SK-MEL-5 (cell line): ENCODE measurements at regions not wholly inside any gene's neighbourhood (a gene's known extent, or its start where the extent isn't known, plus 50 kb on each side); places are given as distances from the start of the nearest gene placed in this dataset.
"Not testable (repeated sequence)": the region's sequence is repeated elsewhere in the genome, so short reads cannot be mapped to it uniquely, and the experiment has no call there.

Source experiments
- DNase-seq: peaks from one replicate; pipeline ENCODE4 v3.0.0-alpha.2; 2016; ENCODE audit warnings: low read depth, low spot score
- in situ Hi-C: cut with HindIII; loops from 2 replicates; pipeline ENCODE4 v1.10.0; 2016; ENCODE audit warnings: low sequenced_read_pairs, high pct_unique_total_duplicates, low pct_unique_long_range_greater_than_20kb

- in situ Hi-C loops = no loop called here
- no peak for DNase-seq
Observed at GRCh38 chr21:30104241-30104640, 62.4 kb downstream of the CLDN17 start.

- DNase-seq = no peak
- in situ Hi-C loops = no loop called here
Observed at GRCh38 chr21:30102871-30103270, 63.7 kb downstream of the CLDN17 start.

GRCh38 chr21:30101967-30102366 is 64.6 kb downstream of the CLDN17 start:
- in situ Hi-C loops = no loop called here
- DNase-seq = no peak

DNA sequence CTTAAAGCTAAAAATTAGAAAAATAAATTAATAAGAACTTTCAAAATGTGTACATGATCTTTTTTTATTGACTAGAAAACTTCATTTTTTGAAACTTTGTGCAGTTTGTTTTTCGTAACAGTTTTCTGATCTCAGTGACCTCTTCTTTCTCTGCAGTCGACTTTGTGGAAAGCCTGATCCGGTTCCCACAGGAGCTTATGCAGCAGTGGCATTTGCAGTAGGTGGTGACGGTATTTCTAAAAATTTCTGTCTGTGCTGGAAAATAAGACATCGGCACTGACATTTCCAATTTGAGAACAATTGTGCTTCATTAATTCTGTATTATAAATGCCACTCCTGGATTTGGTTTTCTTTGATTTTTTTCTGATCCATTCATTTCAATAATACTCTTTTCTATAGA is 68.8 kb downstream of the CLDN17 start:
- DNase-seq = no peak
- in situ Hi-C loops = no loop called here

DNA sequence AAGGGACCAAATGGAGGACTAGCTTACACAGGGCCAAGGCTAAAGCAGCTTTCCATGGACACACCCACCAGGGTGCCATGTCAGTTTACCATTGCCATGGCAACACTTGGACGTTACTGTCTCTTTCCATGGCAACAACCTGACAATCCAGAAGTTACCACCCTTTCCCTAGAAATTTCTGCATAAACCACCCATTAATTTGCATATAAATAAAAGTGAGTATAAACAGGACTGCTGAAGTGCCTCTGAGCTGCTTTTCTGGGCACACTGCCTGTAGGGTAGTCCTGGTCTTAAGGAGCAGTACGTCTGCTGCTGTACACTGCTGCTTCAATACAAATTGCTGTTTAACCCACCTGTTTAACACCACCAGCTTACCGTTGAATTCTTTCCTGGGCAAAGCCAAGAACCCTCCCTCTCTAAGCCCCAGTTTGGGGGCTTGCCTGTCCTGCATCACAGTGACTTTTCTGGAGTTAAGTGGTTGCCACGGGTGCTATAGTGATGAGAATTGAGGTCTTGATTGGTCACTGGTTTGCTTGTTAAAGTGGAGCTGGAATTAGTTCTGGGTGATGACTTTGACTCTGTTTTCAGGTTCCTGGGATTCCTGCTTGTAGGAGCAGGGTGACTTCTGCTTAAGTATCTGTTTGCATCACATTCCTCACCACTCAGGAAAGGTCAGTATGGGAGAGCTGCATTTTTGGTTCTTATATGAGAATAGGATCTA is 83.2 kb downstream of the CLDN17 start:
- DNase-seq = no peak
- in situ Hi-C loops = no loop called here

GRCh38 chr21:30081506-30081905 is 85.1 kb downstream of the CLDN17 start:
- in situ Hi-C loops = no loop called here
- DNase-seq = no peak

- in situ Hi-C loops = no loop called here
- peak; percentile 69 for DNase-seq
Observed at GRCh38 chr21:30072496-30072895, 94.1 kb downstream of the CLDN17 start.

DNA sequence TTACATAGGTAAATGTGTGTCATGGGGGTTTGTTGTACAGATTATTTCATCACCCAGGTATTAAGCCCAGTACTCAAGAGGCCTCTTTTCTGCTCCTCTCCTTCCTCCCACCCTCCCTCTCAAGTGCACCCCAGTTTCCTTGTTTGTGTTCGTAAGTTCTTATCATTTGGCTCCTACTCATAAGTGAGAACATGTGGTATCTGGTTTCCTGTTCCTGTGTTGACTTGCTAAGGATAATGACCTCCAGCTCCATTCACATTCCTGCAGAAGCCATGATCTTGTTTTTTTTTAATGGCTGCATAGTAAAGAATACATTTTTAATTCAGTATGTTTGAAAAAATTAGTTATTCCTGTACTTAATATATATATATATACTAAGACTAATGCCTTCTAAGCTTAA is 107.7 kb downstream of the CLDN17 start:
- no peak for DNase-seq
- in situ Hi-C loops = no loop called here

GRCh38 chr21:30057108-30057507 is 109.5 kb downstream of the CLDN17 start:
- no peak for DNase-seq
- in situ Hi-C loops = no loop called here

GRCh38 chr21:30048570-30048969 is 108.8 kb upstream of the GRIK1 start:
- in situ Hi-C loops = no loop called here
- DNase-seq = no peak

GRCh38 chr21:30044447-30045064 is 104.8 kb upstream of the GRIK1 start:
- in situ Hi-C loops = no loop called here
- DNase-seq = peak; percentile 44

DNA sequence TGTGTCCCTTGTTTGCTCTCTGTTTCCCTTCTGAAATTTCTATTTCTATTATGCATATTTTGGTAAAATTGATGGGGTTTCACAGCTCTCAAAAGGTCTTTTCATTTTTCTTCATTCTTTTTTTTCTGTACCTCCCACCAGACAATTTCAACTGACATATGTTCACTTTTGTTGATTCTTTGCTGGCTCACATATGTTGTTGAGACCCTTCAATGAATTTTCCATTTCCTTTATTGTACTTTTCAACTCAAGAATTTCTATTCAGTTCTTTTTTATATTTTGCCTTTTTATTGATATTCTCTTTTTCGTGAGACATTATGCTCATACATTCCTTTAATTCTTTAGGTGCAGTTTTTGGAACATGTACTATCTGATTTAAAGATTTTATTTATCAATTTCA is 102.6 kb upstream of the GRIK1 start:
- in situ Hi-C loops = no loop called here
- no peak for DNase-seq

GRCh38 chr21:30033441-30033840 is 93.6 kb upstream of the GRIK1 start:
- in situ Hi-C loops = no loop called here
- no peak for DNase-seq

DNA sequence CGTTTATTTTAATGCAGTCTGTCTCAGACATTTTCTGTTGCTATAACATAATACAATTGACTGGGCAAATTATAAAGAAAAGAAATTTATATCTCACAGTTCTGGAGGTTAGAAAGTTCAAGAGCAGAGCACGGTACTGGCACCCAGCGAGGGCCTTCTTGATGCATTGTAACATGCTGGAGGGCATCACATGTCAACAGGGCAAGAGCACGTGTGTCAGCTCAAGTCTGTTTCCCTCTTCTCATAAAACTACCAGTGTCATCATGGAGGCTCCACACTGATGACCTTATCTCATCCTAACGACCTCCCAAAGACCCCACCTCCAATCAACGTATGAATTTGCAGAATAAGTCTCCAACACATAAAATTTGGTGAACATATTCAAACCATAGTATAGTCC is 90.6 kb upstream of the GRIK1 start:
- no peak for DNase-seq
- in situ Hi-C loops = no loop called here

DNA sequence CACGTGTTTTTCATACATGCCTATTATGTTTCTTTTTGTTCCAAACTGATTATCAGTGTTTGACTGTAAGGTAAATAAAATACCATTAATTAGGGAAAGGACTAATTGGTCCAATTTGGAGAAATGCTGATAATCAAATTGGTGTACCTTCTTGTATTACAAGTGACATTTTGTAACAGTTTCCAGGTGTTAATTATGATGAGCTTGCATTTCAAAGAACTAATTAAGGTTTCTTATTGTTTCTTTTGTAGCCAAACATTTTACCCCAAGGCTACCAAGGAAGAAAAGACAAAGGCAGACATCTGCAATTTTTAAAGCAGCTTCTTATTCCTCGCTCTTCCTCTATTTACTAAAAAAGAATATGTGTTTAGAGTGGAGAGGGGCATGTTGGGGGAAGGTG is 88.7 kb upstream of the GRIK1 start:
- no peak for DNase-seq
- in situ Hi-C loops = no loop called here

GRCh38 chr21:30027986-30028385 is 88.2 kb upstream of the GRIK1 start:
- in situ Hi-C loops = no loop called here
- DNase-seq = no peak

GRCh38 chr21:30023056-30023455 is 83.3 kb upstream of the GRIK1 start:
- in situ Hi-C loops, DNase-seq: not testable (repeated sequence)

GRCh38 chr21:30014886-30015285 is 75.1 kb upstream of the GRIK1 start:
- DNase-seq = no peak
- in situ Hi-C loops = no loop called here

DNA sequence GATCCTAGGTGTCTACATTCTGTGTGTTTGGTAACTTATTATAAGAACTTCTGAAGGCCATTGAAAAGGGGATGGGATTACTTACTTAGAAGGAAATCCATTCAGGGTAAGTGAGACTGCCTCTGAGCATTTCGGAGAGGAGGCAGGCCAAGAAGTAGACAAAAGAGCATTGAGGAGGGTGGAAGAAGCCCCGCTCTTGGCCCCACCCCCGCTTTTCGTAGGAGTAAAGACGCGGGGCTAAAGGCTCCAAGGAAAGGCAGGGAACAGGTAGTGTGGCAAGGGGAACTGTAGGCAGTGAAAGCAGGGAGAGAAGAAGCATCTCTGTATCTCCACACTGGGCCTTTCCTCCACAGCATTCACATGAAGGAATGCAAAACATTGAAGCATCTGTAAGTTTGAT is 51.8 kb upstream of the GRIK1 start:
- in situ Hi-C loops = no loop called here

More for the DNA sequence above, 51.8 kb upstream of the GRIK1 start:
- no peak for DNase-seq
